HG03060 (cell line): ENCODE measurements at regions not wholly inside any gene's neighbourhood (a gene's known extent, or its start where the extent isn't known, plus 50 kb on each side); places are given as distances from the start of the nearest gene placed in this dataset.
"Not testable (repeated sequence)": the region's sequence is repeated elsewhere in the genome, so short reads cannot be mapped to it uniquely, and the experiment has no call there.

ENCODE experiments used
- ATAC-seq: cut with Tn5 transposase; IDR thresholded peaks from one replicate; pipeline ENCODE4 v1.9.1; 2021; ENCODE audit warnings: low read depth, moderate number of reproducible peaks; ENCODE audit not compliant: unreplicated experiment

DNA sequence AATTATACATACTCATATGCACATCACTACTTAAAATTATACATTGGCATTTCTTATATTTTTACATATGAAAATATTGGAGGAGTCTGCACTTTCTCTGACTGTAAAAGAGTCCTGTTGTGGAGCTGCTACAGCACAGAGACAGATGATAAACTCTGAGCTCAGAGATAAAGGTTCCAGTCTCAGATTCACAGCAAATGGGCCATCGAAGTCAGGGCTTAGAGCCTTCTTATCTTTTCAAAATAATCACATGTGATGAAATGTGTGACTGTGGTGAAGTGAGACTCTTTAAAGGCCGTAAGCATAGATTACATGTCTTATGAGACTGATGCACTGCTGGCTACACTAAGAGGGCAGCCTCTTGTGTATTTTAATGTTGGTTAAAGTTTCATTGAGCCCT lies 187.5 kb upstream of the SYNPR start:
- no peak for ATAC-seq

DNA sequence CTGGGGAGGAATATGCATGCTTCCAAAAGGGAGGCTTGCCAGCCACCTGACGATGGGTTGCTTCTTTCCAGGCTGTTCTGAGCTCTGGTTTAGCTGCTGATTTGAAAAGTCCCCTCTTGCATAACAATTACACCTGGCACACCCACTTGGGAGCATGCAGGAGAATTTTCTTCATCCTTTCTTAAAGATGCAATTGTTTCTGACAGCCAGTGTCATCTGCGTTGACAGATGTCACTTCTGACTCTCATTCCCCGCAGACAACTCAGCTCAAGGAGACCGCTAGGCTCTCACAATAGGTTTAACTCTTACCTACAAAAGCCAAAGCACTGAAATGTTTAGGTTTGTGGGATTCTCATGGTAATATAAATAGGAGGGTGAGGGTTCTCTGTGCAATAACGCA lies 185.6 kb upstream of the SYNPR start:
- ATAC-seq, result no peak

DNA sequence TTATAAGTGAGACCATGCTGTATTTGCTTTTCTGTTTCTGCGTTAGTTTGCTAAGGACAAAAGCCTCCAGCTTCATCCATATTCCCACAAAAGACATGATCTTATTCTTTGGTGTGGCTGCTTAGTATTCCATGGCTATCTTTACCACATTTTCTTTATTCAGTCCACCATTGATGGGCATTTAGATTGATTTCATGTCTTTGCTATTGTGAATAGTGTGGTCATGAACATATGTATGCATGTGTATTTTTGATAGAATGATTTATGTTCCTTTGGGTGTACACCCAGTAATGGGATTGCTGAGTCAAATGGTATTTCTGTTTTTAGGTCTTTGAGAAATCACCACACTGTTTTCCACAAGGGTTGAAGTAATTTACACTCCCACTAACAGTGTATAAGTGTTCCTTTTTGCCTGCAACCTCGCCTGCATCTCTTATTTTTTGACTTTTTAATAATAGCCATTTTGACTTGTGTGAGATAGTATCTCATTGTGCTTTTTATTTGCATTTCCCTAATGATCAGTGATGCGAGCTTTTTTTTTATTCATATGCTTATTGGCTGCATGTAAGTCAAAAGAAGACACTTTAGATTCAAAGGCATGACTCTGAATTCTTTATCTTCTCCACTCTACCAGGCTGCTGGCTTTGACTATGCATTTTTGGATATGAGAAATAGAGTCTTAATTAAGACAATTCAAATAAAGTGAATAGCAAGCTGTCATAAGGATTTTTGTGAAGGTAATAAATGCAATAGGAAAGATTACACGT lies 183.3 kb upstream of the SYNPR start:
- no peak for ATAC-seq

DNA sequence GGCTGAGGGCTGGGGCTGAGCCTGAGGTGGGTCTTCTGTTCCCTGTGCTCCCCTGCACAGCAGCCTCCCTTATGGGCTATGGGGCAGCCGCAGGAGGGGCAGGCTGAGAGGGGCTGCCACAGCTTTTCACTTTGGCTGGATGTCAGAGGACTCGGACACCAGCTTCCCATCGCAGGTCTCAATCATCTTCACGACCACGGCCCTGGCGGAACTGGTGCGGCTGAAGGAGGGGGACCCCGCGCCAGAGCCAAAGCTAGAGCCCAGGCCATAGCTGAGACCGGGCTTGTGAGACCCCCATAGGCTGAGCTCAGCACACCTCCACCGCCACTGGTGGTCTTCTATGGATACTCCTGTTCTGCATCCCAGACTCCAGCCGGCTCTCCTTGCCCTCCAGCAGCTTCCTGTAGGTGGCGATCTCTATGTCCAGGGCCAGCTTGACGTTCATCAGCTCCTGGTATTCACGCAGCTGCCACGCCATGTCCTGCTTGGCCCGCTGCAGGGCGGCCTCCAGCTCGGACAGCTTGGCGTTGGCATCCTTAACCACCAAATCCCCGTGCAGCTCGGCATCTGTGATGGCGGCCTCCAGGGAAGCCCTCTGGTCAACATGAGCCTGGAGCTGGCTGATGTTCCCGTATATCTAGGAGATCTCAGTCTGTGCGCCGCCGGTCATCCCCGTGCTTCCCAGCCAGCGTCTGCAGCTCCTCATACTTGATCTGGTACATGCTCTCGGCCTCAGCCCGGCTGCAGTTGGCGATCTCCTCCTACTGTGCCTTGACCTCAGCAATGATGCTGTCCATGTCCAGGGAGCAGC lies 181.7 kb upstream of the SYNPR start:
- no peak for ATAC-seq

DNA sequence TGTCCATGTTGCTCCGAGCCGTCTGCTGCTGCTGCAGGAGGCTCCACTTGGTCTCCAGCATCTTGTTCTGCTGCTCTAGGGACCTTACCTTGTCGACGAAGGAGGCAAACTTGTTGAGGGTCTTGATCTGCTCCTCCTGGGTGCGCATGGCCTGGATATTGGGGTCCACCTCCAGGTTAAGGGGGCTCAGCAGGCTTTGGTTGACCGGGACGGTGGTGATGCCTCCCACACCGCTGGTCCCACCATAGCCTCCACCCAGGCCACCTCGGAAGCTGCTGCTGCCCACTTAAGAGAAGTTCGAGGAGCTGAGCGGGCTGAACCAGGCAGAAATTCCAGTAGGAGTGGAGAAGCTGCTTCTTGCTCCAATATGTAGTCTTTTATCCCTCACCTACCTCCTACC lies 180.7 kb upstream of the SYNPR start:
- no peak for ATAC-seq

DNA sequence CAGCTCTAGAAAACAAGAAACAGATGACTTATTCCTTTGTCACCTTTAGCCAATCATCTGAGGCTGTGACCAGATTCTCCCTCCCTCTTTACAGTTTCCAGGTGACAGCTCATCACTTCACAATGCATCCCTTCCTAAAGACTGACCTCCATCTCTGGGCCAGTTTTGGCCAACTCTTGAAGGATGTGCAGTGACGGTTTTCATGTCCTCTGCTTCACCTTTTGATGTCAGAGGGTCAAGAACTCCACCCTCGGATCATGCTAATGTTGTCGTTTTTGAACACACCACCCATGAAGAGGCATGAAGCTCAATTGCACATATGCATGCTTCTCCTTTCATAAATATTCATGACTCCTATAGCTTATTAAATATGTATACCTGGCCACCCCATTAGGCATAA lies 161.2 kb upstream of the SYNPR start:
- ATAC-seq, result no peak

DNA sequence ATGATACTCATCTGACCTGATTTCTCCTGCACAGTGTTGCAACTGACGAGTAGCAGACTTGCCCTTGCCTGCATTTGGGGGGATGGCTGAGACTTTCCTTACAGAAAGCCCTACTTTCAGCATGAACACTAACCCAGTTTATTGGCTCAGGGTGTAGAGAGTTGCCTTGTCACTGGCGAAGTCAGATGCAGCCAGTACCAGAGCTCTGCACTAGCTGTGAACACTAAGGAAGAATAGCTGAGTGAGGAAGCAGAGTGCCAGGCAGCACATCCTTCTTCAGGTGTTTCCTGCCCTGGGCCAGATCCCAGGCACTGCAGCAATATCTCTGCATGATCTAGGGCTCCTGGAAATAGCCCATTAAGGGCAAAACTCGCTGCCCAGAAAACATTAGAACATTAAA lies 154.0 kb upstream of the SYNPR start:
- no peak for ATAC-seq

DNA sequence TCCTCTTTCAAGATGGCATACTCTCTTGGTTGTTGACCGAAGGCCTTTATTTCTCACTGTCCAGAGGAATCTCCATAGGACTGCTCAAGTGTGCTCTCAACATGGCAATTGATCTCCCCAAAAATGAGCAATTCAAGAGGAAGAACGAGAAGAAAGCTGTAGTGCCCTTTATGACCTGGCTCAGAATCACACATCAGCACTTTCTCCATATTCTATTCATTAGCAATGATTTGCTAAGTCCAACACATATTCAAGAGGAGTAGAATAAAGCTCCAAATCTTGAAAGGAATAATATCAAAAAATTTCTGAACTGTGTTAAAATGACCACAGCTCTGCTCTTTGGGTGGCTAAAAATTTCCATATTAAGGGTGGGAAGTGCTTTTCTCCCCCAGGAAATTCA lies 151.6 kb upstream of the SYNPR start:
- no peak for ATAC-seq

DNA sequence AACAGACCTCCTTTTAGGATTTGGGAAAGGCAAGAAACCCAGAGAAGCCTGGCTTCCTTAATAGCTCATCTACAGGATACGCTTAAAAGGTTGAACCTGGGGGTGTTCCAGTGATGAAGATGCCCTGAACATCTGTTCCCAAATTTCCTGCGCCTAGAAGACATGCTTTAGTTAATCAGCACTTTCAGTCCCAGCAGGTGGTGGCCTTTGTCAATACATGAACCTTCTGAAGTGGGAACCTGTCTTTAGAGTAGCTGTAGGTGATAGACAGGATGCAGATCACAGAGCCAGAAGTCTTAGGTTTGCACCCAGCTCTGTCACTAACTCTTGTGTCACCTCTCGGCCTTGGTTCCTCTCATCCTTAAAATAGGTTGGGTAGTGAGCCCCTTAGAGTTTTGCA lies 149.7 kb upstream of the SYNPR start:
- ATAC-seq, result no peak

DNA sequence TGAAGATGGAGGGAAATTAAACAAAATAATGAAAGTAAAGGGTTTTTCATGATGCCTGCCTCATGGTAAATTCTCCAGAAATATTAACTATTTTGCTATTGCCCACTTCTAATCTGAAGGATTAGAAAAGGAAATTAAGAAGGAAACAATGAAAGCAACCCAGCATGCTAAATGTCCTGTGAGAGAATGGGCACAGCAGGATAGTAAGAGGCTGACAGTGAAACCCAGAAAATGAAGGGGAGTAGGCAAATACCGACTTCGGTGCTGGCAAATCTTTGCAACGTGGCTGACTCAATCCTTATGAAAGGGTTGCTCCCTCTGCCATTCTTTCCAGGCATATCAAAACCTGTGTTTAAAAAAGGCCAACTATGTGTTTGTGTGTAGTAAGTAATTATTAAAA lies 147.5 kb upstream of the SYNPR start:
- ATAC-seq, result no peak

DNA sequence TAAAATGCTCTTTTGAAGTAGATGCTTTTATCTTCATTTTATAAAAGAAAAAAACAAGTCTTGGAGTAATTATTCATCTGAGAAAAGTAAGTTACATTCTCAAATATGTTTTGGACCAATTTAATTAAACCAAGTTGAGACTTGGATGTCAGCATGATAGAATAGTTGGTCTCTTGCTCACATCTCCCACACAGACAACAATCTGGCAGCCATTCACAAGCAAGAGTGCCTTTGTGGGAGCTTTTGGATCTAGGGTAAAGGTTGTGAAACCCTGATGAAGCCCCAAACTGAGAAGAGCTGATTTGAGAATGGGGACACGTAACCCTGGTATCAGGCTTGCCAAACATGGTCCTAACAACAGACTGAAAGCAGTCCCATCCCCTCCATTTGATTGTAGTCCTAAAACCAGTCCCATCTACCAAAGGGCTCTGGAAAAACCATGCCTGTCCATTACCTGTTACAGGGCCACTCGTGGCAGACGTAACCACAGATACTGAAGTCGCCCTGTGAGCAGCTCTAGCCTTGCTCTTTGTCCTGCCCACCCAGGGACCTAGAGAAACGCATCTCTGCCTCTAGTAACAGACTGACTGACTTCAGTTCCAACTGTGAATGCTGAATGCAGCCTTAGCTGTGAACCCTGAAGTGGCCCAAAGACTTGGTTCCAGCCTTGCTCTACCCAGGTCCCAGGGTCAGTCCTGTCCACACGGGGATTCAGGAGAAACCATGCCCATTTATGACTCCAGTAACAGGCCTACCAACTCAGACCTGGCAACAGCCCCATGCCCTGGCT lies 145.5 kb upstream of the SYNPR start:
- ATAC-seq, result no peak

DNA sequence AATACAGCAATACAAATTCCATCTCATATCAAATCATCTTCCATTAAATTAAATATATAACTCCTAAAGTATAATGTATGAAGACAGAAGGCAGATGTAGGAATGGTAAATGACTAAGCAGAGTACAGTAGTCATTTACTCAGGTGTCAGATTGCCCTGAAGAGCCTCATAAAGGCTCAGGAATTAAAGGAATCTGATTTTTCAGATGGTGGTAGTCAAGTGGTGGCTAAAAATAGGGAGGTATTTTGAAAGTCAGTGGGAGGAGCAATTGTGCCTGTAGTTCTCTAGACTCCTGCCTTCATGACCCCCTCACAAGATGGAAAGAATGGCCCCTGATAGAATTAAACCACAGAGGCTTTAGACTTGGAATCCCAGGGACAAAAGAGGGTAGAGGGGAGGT lies 142.7 kb upstream of the SYNPR start:
- no peak for ATAC-seq

DNA sequence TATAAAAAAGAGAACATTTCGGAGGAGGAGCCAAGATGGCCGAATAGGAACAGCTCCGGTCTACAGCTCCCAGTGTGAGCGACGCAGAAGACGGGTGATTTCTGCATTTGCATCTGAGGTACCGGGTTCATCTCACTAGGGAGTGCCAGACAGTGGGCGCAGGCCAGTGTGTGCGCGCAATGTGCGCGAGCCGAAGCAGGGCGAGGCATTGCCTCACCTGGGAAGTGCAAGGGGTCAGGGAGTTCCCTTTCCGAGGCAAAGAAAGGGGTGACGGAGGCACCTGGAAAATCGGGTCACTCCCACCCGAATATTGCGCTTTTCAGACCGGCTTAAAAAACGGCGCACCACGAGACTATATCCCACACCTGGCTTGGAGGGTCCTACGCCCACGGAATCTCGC lies 141.9 kb upstream of the SYNPR start:
- ATAC-seq, result not testable (repeated sequence)

DNA sequence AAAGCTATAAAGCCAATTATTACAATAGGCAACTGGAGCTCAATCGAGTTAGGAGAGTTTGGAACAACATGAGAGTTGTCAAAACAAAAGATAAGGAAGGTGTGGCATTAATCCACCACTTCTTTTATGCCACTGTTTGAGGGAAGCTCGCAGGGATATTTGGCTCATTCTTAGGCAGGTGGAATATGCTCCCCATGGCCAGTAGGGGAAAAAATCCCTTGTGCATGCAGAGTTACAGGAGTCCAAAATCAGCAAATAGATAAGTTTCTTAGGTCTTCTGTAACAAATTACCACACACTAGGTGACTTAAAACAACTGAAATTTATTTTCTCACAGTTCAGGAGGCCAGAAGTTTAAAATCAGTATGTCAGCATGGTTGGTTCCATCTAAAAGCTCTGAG lies 135.4 kb upstream of the SYNPR start:
- no peak for ATAC-seq

DNA sequence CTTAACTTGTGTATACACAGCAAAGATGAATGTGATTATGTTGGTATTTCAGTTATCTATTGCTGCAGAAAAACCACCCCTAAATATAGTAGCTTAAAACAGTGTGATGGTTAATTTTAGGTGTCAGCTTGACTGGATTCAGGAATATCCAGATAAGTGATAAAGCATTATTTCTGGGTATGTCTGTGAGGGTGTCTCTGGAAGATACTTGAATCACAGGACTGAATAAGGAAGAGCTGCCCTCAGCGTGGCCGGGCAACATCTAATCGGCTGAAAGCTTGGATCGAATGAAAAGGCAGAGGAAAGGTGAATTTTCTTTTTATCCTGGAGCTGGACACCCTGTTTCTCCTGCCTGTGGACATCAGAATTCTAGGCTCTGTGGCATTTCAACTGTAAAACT lies 132.0 kb upstream of the SYNPR start:
- ATAC-seq, result no peak

DNA sequence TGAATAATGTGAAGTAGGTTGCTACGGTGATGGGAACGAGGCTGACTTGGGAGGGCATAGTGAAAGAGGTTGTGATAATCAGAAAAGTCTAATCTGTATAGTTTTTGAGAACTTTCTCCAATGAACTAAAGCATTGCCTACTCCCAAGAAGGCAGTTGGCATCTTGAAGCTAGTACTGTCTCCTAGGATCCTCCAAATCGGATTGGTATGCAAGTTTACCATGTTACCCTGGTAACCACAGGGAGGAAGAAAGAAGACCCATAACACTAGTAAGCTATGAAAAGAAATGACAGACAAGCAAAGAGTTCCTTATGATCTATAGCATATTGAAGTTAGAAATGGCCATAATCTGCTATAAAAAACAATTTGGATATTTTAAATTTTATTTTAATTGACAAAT lies 127.2 kb upstream of the SYNPR start:
- ATAC-seq, result no peak

DNA sequence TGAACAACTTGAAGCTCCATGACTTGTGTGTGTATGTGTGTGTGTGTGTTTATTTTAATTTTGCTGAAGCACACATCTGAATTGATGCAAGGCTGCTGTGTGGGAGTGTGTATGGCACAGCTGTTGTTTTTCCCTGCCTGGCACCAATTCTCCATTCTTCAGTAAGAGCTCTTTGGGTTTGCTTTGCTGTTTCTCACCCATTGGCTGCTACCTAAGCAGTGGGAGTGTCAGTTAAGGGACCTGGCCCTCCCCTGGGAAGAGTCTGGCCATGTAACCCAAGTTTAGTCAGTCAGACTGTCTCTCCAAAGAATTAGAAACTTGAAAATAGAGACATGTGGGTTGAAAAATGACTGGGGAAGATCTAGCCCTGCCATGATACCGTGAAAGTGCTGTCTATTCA lies 126.2 kb upstream of the SYNPR start:
- ATAC-seq, result no peak

DNA sequence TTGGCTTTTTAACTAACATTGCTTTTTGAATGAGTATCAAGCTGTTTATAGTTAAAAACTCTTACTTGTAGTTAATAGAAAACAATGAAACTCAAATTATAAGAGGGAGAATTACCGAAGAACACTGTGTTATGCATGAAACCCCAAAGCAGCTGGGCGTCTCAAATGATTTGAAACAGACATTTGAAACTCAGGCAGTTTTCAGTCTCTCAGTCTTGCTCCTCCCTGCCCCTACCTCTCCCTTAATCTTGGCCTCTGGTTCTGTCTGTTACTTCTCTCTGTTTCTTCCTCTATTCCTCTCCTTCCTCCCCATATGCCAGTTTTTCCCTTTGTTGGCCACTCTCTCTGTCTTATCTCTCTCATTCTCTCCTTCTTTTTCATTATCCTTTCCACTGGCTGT lies 118.3 kb upstream of the SYNPR start:
- ATAC-seq, result no peak

DNA sequence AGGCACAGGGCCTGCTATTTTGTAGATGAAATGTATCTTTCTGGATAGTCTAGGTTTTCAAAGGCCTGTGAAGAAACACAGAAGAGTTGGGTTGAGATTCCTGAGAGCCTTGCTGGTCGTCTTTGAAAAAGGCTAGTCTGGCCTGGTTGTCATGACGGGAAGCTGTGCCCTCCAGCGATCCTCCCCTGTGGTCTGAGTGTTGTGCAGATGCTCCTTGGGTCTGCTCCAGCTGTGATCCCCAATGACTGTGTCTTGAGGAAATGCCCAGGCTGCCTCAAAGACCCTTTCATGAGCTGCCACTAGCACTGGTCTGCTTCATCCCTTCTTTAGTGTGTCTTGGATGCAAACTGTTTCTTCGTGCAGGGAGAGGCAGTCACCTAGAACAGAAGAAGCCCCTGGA lies 111.0 kb upstream of the SYNPR start:
- ATAC-seq, result no peak

DNA sequence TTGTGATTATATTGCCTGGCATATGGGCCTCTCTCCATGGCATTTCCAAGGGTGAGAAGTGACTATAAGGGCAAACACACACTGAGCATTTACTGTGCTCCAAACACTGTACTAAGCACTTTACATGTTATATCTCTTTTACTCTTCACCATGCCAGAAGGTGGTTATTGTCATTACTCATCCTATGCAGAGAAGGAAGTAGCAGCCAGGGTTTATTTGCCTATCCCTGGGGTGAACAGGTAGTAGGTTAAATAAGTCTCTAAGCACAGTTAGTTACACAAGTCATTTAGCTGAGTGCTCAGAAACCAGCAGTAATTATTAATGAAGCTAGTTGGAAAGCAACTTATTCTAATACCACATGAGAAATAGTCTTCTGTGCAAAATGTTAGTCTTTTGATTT lies 109.9 kb upstream of the SYNPR start:
- no peak for ATAC-seq

DNA sequence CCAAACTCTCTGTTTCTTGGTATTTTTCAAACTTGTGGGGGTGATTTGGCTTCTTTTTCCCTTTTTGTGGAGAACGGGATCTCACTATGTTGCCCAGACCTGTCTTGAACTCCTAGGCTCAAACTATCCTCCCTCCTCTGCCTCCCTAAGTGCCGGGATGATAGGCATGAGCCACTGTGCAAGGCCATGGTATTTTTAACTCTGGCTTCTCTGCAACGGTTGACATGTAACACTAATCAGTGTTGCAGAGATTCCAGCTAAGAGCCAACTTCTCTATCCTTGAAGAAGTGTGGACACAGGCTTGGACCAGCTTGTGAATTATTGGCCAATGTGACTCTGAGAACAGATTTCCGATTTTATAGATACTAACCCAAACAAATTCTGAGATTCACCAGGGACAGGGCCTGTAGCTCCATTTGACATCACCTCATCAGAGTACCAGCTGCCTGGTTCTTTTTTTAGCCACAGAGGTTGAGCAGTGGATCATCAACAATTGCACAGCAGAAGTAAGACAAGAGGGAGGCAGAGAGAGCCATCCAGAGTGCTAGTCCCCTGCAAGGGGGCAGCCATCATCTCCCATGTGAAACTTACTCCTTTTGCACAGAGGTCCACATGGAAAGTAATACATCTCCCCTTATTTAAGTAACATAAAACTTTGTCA lies 98.1 kb upstream of the SYNPR start:
- ATAC-seq, result no peak
